K562 (cell line): ENCODE measurements at regions not wholly inside any gene's neighbourhood (a gene's known extent, or its start where the extent isn't known, plus 50 kb on each side); places are given as distances from the start of the nearest gene placed in this dataset.

ENCODE experiments used
- ATAC-seq: fragments of 200-7000 bp; cut with Tn5 transposase; 3 replicates; pipeline ENCODE4 v1.9.1; 2020; ENCODE audit warnings: moderate library complexity
- BruUV-seq: library from RNA; stranded (reverse); fragments of 400-500 nt; replicated peaks from 2 replicates; lab custom pipeline; 2021; lab: Mats Ljungman, UMichigan
- CTCF ChIA-PET: fragments of 300-600 bp; formaldehyde crosslinking; extraction: SDS; loops from one replicate; lab custom pipeline; 2021; ENCODE audit warnings: low intra/inter-chr PET ratio; lab: Yijun Ruan, JAX
- POLR2A ChIA-PET: fragments of 300-600, 350-650 bp; sonication (Branson Sonifier 250); formaldehyde crosslinking; extraction: SDS; loops from one replicate; lab custom pipeline; 2021; ENCODE audit warnings: antibody characterized with exemption, inconsistent platforms; lab: Yijun Ruan, JAX
- DNase-seq, 4 experiments: peaks; one replicate each; pipeline versions ENCODE4 v3.0.0 to v3.0.0-alpha.2; 2011 to 2018; ENCODE audit warnings: low spot score in 3 of 4, mixed read lengths in 3 of 4; ENCODE audit errors: extremely low read depth in 1 of 4
- FAIRE-seq: peaks from 2 replicates; lab custom pipeline; 2011; peaks lifted over from hg19 to GRCh38; lab: Jason Lieb, UNC
- H2AFZ ChIP-seq: 2 replicates; pipeline ENCODE4 v1.6.0; 2011; ENCODE audit warnings: low read depth, low read length, control low read depth, inconsistent platforms
- H3K27ac ChIP-seq: fragments of 200-600 bp; 3 replicates; pipeline ENCODE4 v1.8.0; 2011; ENCODE audit warnings: low read depth, mild to moderate bottlenecking, control low read depth, inconsistent platforms, low read length, moderate library complexity, mixed read lengths; ENCODE audit errors: extremely low read depth
- H3K27me3 ChIP-seq, 2 experiments: fragments of 300-600 bp in 1 of 2; 2 replicates in 1 of 2; 3 replicates in 1 of 2; pipeline versions ENCODE4 v1.6.0 to v1.8.0; 2011; ENCODE audit warnings: inconsistent platforms in 2 of 2, low read length in 2 of 2, mild to moderate bottlenecking in 1 of 2, mixed read lengths in 1 of 2, moderate library complexity in 1 of 2; ENCODE audit not compliant: control insufficient read depth in 2 of 2, insufficient read depth in 2 of 2
- H3K36me3 ChIP-seq: fragments of 300-600 bp; 3 replicates; pipeline ENCODE4 v1.8.0; 2011; ENCODE audit warnings: mild to moderate bottlenecking, low read length, inconsistent platforms; ENCODE audit not compliant: control insufficient read depth, insufficient read depth
- H3K4me1 ChIP-seq, 2 experiments: fragments of 200-600 bp in 1 of 2; replicated peaks in 1 of 2; 2 replicates in 1 of 2; 3 replicates in 1 of 2; pipeline versions ENCODE4 v1.5.1 to v1.8.0; 2011; ENCODE audit warnings: inconsistent platforms in 2 of 2, low read length in 2 of 2, mild to moderate bottlenecking in 1 of 2, mixed read lengths in 1 of 2, moderate library complexity in 1 of 2; ENCODE audit not compliant: control insufficient read depth in 2 of 2, insufficient read depth in 2 of 2
- H3K4me2 ChIP-seq: 2 replicates; pipeline ENCODE4 v1.6.1; 2011; ENCODE audit warnings: low read length, control low read depth, inconsistent platforms, mixed read lengths; ENCODE audit not compliant: insufficient read depth
- H3K4me3 ChIP-seq: fragments of 200-600 bp; sonication (generic), shearing (Covaris generic); 2 replicates; pipeline ENCODE4 v1.5.1; 2016; ENCODE audit warnings: control low read depth, inconsistent platforms
- H3K79me2 ChIP-seq: fragments of 200-600 bp; 3 replicates; pipeline ENCODE4 v1.8.0; 2011; ENCODE audit warnings: low read length, inconsistent platforms; ENCODE audit not compliant: control insufficient read depth, insufficient read depth
- H3K9ac ChIP-seq, 2 experiments: 2 replicates each; pipeline versions ENCODE4 v1.6.0 to v1.6.1; 2011; ENCODE audit warnings: low read depth in 2 of 2, low read length in 2 of 2, control low read depth in 1 of 2, inconsistent platforms in 1 of 2, mild to moderate bottlenecking in 1 of 2, mixed read lengths in 1 of 2; ENCODE audit not compliant: insufficient read depth in 1 of 2
- H3K9me1 ChIP-seq: one replicate; pipeline ENCODE4 v1.6.0; 2011; ENCODE audit warnings: inconsistent platforms, mild to moderate bottlenecking, low read length, moderate library complexity; ENCODE audit not compliant: control insufficient read depth, insufficient read depth
- H3K9me3 ChIP-seq: replicated peaks from 2 replicates; pipeline ENCODE4 v1.5.1; 2011; ENCODE audit warnings: low read depth, low read length, inconsistent platforms; ENCODE audit not compliant: control insufficient read depth, insufficient read depth
- H4K20me1 ChIP-seq: replicated peaks from 2 replicates; pipeline ENCODE4 v1.6.1; 2011; ENCODE audit warnings: low read length, inconsistent platforms, mixed read lengths; ENCODE audit not compliant: control insufficient read depth, insufficient read depth
- CCNT2 ChIP-seq: IDR thresholded peaks from 2 replicates; pipeline ENCODE4 v1.6.1; 2011; ENCODE audit warnings: borderline replicate concordance, low read depth, mild to moderate bottlenecking, moderate library complexity, mixed read lengths, low read length; ENCODE audit not compliant: insufficient read length; ENCODE audit errors: extremely low read depth
- CHAMP1 ChIP-seq: fragments of 450-650 bp; IDR thresholded peaks from 2 replicates; pipeline ENCODE4 v1.6.1; 2016; ENCODE audit warnings: mild to moderate bottlenecking
- EGR1 ChIP-seq: fragments of 450-650 bp; conservative IDR thresholded peaks from 2 replicates; pipeline ENCODE4 v1.6.1; 2017; ENCODE audit warnings: mild to moderate bottlenecking
- ELF1 ChIP-seq: fragments of 200-800 bp; sonication (Bioruptor generic); IDR thresholded peaks from 2 replicates; pipeline ENCODE4 v1.6.1; 2016; ENCODE audit warnings: missing genetic modification characterization, missing compliant biosample characterization
- GATAD2B ChIP-seq: fragments of 450-650 bp; IDR thresholded peaks from 2 replicates; pipeline ENCODE4 v1.6.1; 2017; ENCODE audit warnings: mild to moderate bottlenecking, borderline replicate concordance
- GTF2E2 ChIP-seq: fragments of 200-800 bp; sonication (Bioruptor generic); IDR thresholded peaks from 2 replicates; pipeline ENCODE4 v1.6.1; 2016; ENCODE audit warnings: missing genetic modification characterization, missing compliant biosample characterization
- HSF4 ChIP-seq: fragments of 250-450 bp; sonication (Bioruptor Pico); IDR thresholded peaks from 2 replicates; pipeline ENCODE4 v2.1.2; 2022; ENCODE audit warnings: mild to moderate bottlenecking, moderate library complexity, borderline replicate concordance
- IRF2 ChIP-seq: sonication (generic); formaldehyde crosslinking; IDR thresholded peaks from 2 replicates; pipeline ENCODE4 v1.8.1; 2022; ENCODE audit warnings: mild to moderate bottlenecking, missing genetic modification reagents
- POLR3A ChIP-seq: IDR thresholded peaks from 2 replicates; pipeline ENCODE4 v1.6.1; 2011; ENCODE audit warnings: borderline replicate concordance, mild to moderate bottlenecking, moderate library complexity; ENCODE audit not compliant: insufficient read length, insufficient read depth; ENCODE audit errors: extremely low read depth
- RFX5 ChIP-seq: IDR thresholded peaks from 2 replicates; pipeline ENCODE4 v1.6.1; 2011; ENCODE audit warnings: low read depth, mild to moderate bottlenecking, improper control_type of control experiment, low read length
- ZFPM2 ChIP-seq: fragments of 250-450 bp; sonication (Bioruptor Pico); IDR thresholded peaks from 2 replicates; pipeline ENCODE4 v1.5.1; 2022; ENCODE audit warnings: mild to moderate bottlenecking
- ZKSCAN1 ChIP-seq: fragments of 150-350 bp; IDR thresholded peaks from 2 replicates; pipeline ENCODE4 v1.6.1; 2016; ENCODE audit warnings: low read depth, low read length
- ZNF445 ChIP-seq: fragments of 250-450 bp; sonication (Bioruptor Pico); IDR thresholded peaks from 2 replicates; pipeline ENCODE4 v1.4.0; 2020; ENCODE audit warnings: low read depth, mild to moderate bottlenecking, moderate library complexity
- ZNF609 ChIP-seq: sonication (generic); formaldehyde crosslinking; IDR thresholded peaks from 2 replicates; pipeline ENCODE4 v1.8.1; 2023; ENCODE audit warnings: missing genetic modification reagents, mild to moderate bottlenecking, borderline replicate concordance
- ZNF696 ChIP-seq: fragments of 250-450 bp; sonication (Bioruptor Pico); conservative IDR thresholded peaks from 2 replicates; pipeline ENCODE4 v1.4.0; 2020; ENCODE audit warnings: mild to moderate bottlenecking, moderate library complexity
- ZNF778 ChIP-seq: fragments of 450-650 bp; formaldehyde crosslinking; IDR thresholded peaks from 2 replicates; pipeline ENCODE4 v1.4.0; 2020; ENCODE audit warnings: mild to moderate bottlenecking, moderate library complexity
- WGBS: fragments of 100-300 bp; shearing (Covaris generic); methylation state at CpG from one replicate; pipeline ENCODE4 v1.1.6; 2016; ENCODE audit warnings: low coverage, mixed read lengths; ENCODE audit not compliant: insufficient coverage; ENCODE audit errors: missing lambda C conversion rate; 5-methylcytosine and 5-hydroxymethylcytosine counted together
- in situ Hi-C: fragments of 300-500 bp; cut with MboI; formaldehyde crosslinking; loops from 4 replicates; pipeline ENCODE4 v1.15.0; 2018; ENCODE audit warnings: inconsistent platforms, mixed read lengths
- intact Hi-C: fragments of 100-400 bp; cut with micrococcal nuclease; formaldehyde crosslinking; loops from 2 replicates; pipeline ENCODE4 v1.14.2; 2022

- TF ChIP-seq ZNF609 (CRISPR knock-in tag) = no peak
- no peak for TF ChIP-seq ZKSCAN1
- no peak for TF ChIP-seq CCNT2
- no peak for TF ChIP-seq EGR1
- no peak for TF ChIP-seq GTF2E2 (tag)
These were observed 330.1 kb downstream of the SOX2 start (continued) for GRCh38 chr3:182041668-182042291.

GRCh38 chr3:182045736-182046135 lies 334.0 kb downstream of the SOX2 start:
- intact Hi-C loops = no loop called here
- H3K9me1 ChIP-seq = no peaks in the 10 kb centered on the region
- DNase-seq (no peak), ATAC-seq (no peak), FAIRE-seq (no peak)
- H2AFZ ChIP-seq = no peak overlapping the region
- H3K4me1 ChIP-seq = no peaks in the 10 kb centered on the region
- CTCF ChIA-PET = no interaction called here
- no TSS peak for BruUV-seq
- no peaks in the 10 kb centered on the region for H3K9me3 ChIP-seq
- H3K4me2 ChIP-seq = no peak overlapping the region
- no peaks in the 10 kb centered on the region for H3K36me3 ChIP-seq
- H3K27ac ChIP-seq = no peak overlapping the region
- POLR2A ChIA-PET = no interaction called here
- WGBS = 0% methylated on average over 2 of the region's 2 CpGs
- H3K27me3 ChIP-seq = no peaks in the 10 kb centered on the region
- no peaks in the 10 kb centered on the region for H4K20me1 ChIP-seq
- H3K9ac ChIP-seq = no peak overlapping the region
- no peak overlapping the region for H3K4me3 ChIP-seq
- in situ Hi-C loops = no loop called here
- no peaks in the 10 kb centered on the region for H3K79me2 ChIP-seq
- TF ChIP-seq RFX5 (no peak), ZNF445 (CRISPR knock-in tag) (no peak), CHAMP1 (no peak), POLR3A (no peak), GATAD2B (no peak), IRF2 (CRISPR knock-in tag) (no peak), ZNF696 (CRISPR knock-in tag) (no peak), ZFPM2 (CRISPR knock-in tag) (no peak), ELF1 (tag) (no peak), HSF4 (CRISPR knock-in tag) (no peak), ZNF778 (CRISPR knock-in tag) (no peak)
